Activated CD8-positive, alpha-beta T cell treated with anti-CD3 and anti-CD28 coated beads for 36 hours (primary cell): ENCODE measurements at regions not wholly inside any gene's neighbourhood (a gene's known extent, or its start where the extent isn't known, plus 50 kb on each side); places are given as distances from the start of the nearest gene placed in this dataset.

Experiments
- ATAC-seq: fragments of 200-7000 bp; cut with Tn5 transposase; one replicate; pipeline ENCODE4 v1.10.0; 2021; ENCODE audit warnings: mild to moderate bottlenecking, moderate library complexity
- CTCF ChIA-PET: fragments of 350-600 bp; sonication (Branson Sonifier 250); formaldehyde crosslinking; loops from one replicate; lab custom pipeline; 2021; ENCODE audit warnings: antibody characterized with exemption; lab: Charles Lee
- POLR2A ChIA-PET: fragments of 350-600 bp; sonication (Branson Sonifier 250); formaldehyde crosslinking; loops from one replicate; lab custom pipeline; 2021; ENCODE audit warnings: antibody characterized with exemption; lab: Charles Lee
- DNase-seq: peaks from one replicate; pipeline ENCODE4 v3.0.0-alpha.2; 2020
- H3K27ac Mint-ChIP-seq: one replicate; pipeline ENCODE4 v1.8.0; 2021; ENCODE audit warnings: mild to moderate bottlenecking, mixed read lengths
- H3K27me3 Mint-ChIP-seq: one replicate; pipeline ENCODE4 v1.8.0; 2021; ENCODE audit warnings: mixed read lengths
- H3K36me3 Mint-ChIP-seq: one replicate; pipeline ENCODE4 v1.8.0; 2021; ENCODE audit warnings: low read depth, mixed read lengths
- H3K4me1 Mint-ChIP-seq: one replicate; pipeline ENCODE4 v1.8.0; 2021; ENCODE audit warnings: low read depth, mixed read lengths
- H3K4me3 Mint-ChIP-seq: one replicate; pipeline ENCODE4 v1.8.0; 2021; ENCODE audit warnings: mild to moderate bottlenecking, moderate library complexity, mixed read lengths
- H3K9me3 Mint-ChIP-seq: one replicate; pipeline ENCODE4 v1.8.0; 2021; ENCODE audit warnings: mixed read lengths
- intact Hi-C: fragments of 100-400 bp; cut with micrococcal nuclease; formaldehyde crosslinking; loops from one replicate; pipeline ENCODE4 v1.10.0; 2022
- TF ChIP-seq, protein P1 (sequence below): fragments of 200-600 bp; IDR thresholded peaks from one replicate; pipeline ENCODE4 v1.8.0; 2022; ENCODE audit warnings: antibody characterized with exemption, mild to moderate bottlenecking

DNA sequence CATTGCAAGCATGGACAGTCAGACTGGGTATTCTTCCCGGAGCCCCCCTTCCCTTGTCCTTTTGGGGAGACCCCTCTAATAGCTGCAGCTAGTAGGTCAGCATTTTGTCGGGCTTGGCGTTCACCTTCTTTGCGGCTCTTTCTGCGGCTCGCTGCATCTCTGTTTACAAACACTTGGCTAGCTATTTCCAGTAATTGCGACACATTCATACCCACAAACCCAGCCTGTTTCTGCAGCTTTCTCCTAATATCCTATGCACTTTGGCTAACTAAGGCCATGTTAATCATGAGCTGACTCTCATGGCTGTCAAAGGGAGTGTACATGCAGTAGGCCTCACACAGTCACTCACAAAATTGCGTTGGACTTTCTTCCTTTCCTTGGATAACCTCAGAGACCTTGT is 716.4 kb downstream of the AMY1C start:
- H3K4me1 Mint-ChIP-seq: no peaks in the 10 kb centered on the region

DNA sequence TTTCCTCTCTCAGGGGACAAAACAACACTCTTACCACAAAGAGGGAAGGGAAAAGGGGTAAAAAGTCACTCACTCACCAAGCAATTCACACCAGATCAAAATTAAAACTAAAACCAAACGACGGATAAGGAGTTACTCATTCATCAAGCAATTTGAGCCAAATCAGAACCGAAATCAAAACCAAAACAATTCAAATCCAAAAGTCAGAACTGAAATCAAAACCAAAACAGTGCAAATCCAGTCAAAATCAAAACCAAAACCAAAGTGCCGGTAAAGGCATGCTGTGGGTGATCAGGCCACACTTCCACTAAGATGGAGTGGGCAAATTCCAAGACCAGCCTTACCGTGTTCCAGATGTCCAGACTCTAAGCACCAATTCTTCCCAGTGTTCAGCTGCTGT is 717.9 kb downstream of the AMY1C start:
- H3K27me3 Mint-ChIP-seq: no peaks in the 10 kb centered on the region
- peaks cover 18% of the 10 kb centered on the region for H3K9me3 Mint-ChIP-seq

More for the DNA sequence above, 716.4 kb downstream of the AMY1C start:
- intact Hi-C loops: no loop called here
- H3K36me3 Mint-ChIP-seq: no peaks in the 10 kb centered on the region
- ChIA-PET POLR2A (no interaction called here), CTCF (no interaction called here)
- no peak overlapping the region for H3K27ac Mint-ChIP-seq
- ATAC-seq (no peak), DNase-seq (no peak)
- H3K9me3 Mint-ChIP-seq: peaks cover 16% of the 10 kb centered on the region
- TF ChIP-seq, protein P1, sequence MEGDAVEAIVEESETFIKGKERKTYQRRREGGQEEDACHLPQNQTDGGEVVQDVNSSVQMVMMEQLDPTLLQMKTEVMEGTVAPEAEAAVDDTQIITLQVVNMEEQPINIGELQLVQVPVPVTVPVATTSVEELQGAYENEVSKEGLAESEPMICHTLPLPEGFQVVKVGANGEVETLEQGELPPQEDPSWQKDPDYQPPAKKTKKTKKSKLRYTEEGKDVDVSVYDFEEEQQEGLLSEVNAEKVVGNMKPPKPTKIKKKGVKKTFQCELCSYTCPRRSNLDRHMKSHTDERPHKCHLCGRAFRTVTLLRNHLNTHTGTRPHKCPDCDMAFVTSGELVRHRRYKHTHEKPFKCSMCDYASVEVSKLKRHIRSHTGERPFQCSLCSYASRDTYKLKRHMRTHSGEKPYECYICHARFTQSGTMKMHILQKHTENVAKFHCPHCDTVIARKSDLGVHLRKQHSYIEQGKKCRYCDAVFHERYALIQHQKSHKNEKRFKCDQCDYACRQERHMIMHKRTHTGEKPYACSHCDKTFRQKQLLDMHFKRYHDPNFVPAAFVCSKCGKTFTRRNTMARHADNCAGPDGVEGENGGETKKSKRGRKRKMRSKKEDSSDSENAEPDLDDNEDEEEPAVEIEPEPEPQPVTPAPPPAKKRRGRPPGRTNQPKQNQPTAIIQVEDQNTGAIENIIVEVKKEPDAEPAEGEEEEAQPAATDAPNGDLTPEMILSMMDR: no peak
- no peak overlapping the region for H3K4me3 Mint-ChIP-seq
- H3K27me3 Mint-ChIP-seq: no peaks in the 10 kb centered on the region

DNA sequence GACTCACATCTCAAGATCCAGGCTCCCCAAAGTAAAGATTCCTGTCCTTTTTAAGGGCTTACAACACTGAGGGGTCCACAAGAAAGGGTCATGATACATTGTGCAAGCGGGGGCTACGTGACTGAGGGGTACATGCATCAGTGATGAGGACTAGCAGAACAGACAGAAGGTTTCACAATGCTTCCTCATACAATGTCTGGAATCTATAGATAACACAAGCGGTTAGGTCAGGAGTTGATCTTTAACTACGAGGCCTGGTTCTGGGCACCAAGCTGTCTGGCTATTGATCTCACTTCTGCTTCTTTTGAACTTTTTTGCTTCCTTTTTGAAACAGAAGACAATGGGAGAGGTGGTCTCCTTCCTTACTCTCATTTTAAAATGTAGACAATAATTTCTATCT is 718.6 kb downstream of the AMY1C start:
- Mint-ChIP-seq H3K27ac (no peak overlapping the region), H3K4me1 (no peaks in the 10 kb centered on the region), H3K27me3 (no peaks in the 10 kb centered on the region), H3K4me3 (no peak overlapping the region), H3K9me3 (peaks cover 18% of the 10 kb centered on the region), H3K36me3 (no peaks in the 10 kb centered on the region)
- DNase-seq (no peak), ATAC-seq (no peak)
- POLR2A ChIA-PET: no interaction called here
- TF ChIP-seq, protein P1: no peak
- CTCF ChIA-PET: no interaction called here
- intact Hi-C loops: no loop called here

More for the DNA sequence above, 717.9 kb downstream of the AMY1C start:
- ChIA-PET CTCF (no interaction called here), POLR2A (no interaction called here)
- Mint-ChIP-seq H3K27ac (no peak overlapping the region), H3K4me3 (no peak overlapping the region), H3K4me1 (no peaks in the 10 kb centered on the region), H3K36me3 (no peaks in the 10 kb centered on the region)
- TF ChIP-seq, protein P1: no peak
- ATAC-seq: no peak
- DNase-seq: no peak
- intact Hi-C loops: no loop called here

DNA sequence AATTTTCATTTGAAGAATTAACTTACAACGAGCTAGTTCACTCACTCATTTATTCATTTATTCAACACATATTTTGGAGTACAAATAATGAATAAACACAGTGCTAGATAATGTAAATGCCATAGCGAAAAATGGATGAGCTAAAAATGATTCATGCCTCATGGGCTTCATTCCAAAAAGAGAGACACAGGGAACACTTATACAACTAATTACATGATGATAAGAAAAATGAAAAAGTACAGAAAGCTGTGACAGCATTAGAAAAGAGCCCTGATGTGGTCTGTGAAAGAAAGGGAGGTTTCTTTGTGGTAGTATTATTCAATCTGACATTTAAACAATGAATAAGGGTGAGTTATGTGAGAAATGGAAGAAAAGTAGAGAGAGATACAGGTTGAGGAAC is 726.4 kb downstream of the AMY1C start:
- Mint-ChIP-seq H3K27ac (no peak overlapping the region), H3K9me3 (peaks cover 9% of the 10 kb centered on the region), H3K4me3 (no peak overlapping the region), H3K4me1 (no peaks in the 10 kb centered on the region), H3K36me3 (no peaks in the 10 kb centered on the region), H3K27me3 (no peaks in the 10 kb centered on the region)
- no peak for ATAC-seq
- TF ChIP-seq, protein P1: no peak
- ChIA-PET CTCF (interaction anchor here (1.0 kb wide), 1 partner anchor 16 kb away, joined by 3 read pairs; no protein-coding TSS in a partner anchor), POLR2A (no interaction called here)
- intact Hi-C loops: no loop called here
- DNase-seq: no peak

DNA sequence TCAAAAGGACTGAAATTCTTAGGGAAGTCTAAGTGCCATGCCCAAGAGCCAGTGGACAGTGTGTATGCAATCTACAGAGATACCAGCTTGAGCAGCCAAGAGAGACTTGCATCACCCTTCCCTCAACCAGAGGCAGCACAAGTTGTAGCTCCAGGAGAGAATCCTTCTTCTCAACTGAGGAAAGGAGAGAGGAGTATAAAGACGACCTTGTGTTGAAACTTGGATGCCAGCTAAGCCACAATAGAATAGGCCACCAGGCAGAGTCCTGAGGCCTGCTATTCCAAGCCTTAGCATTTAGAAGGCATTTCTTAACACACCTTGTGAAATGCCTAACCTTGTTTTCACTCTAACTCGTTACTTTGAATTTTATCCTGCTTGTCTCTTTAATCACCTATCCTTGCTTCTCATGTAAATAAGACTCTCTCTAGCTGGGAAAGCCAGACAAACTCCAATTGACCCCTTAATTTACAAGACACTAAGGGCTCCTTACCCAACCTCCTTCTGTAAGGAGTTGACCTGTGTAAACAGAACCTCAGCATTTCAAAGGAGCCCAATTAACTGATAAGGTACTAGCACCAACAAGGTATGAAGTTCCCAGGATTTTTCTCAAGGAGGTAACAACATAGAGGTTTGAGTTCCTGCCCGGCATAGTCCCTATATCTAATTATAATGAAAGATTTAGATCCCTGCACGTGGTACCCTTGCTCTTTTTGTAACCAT is 738.8 kb downstream of the AMY1C start:
- H3K27me3 Mint-ChIP-seq: no peaks in the 10 kb centered on the region
- ChIA-PET CTCF (no interaction called here), POLR2A (no interaction called here)
- peaks cover 10% of the 10 kb centered on the region for H3K9me3 Mint-ChIP-seq
- H3K27ac Mint-ChIP-seq: no peak overlapping the region
- intact Hi-C loops: no loop called here
- TF ChIP-seq, protein P1: no peak
- no peaks in the 10 kb centered on the region for H3K4me1 Mint-ChIP-seq
- H3K36me3 Mint-ChIP-seq: no peaks in the 10 kb centered on the region
- DNase-seq: no peak
- ATAC-seq: no peak
- no peak overlapping the region for H3K4me3 Mint-ChIP-seq
